ENCODE measurements at regions not wholly inside any gene's neighbourhood (a gene's known extent, or its start where the extent isn't known, plus 50 kb on each side); places are given as distances from the start of the nearest gene placed in this dataset.

GRCh38 chr2:145563741-145564615, 1044.1 kb upstream of the ZEB2 start:
- TF ChIP-seq CTCF (tag by site-specific recombination; IDR thresholded peaks at IDR 0.05): no peak
- no peak for TF ChIP-seq ZNF274 (IDR thresholded peaks at IDR 0.05; ENCODE audit: low read length)
- no peak for TF ChIP-seq ZNF274 (tag by site-specific recombination; IDR thresholded peaks at IDR 0.05; ENCODE audit: borderline replicate concordance)
- TF ChIP-seq BCL6B (tag by site-specific recombination; IDR thresholded peaks at IDR 0.05): no peak
- no peak for TF ChIP-seq ZNF660 (tag by site-specific recombination; IDR thresholded peaks at IDR 0.05)
- TF ChIP-seq ZBTB7A (tag by site-specific recombination; IDR thresholded peaks at IDR 0.05; ENCODE audit: low read depth): no peak
- TF ChIP-seq ZNF692 (tag by site-specific recombination; IDR thresholded peaks at IDR 0.05): no peak
- TF ChIP-seq ZNF184 (tag by site-specific recombination; IDR thresholded peaks at IDR 0.05): no peak
- no peak for TF ChIP-seq ZNF394 (tag by site-specific recombination; IDR thresholded peaks at IDR 0.05; ENCODE audit: borderline replicate concordance)

All from HEK293 (cell line).